ENCODE measurements at regions not wholly inside any gene's neighbourhood (a gene's known extent, or its start where the extent isn't known, plus 50 kb on each side); places are given as distances from the start of the nearest gene placed in this dataset.

- TF ChIP-seq, protein P1, sequence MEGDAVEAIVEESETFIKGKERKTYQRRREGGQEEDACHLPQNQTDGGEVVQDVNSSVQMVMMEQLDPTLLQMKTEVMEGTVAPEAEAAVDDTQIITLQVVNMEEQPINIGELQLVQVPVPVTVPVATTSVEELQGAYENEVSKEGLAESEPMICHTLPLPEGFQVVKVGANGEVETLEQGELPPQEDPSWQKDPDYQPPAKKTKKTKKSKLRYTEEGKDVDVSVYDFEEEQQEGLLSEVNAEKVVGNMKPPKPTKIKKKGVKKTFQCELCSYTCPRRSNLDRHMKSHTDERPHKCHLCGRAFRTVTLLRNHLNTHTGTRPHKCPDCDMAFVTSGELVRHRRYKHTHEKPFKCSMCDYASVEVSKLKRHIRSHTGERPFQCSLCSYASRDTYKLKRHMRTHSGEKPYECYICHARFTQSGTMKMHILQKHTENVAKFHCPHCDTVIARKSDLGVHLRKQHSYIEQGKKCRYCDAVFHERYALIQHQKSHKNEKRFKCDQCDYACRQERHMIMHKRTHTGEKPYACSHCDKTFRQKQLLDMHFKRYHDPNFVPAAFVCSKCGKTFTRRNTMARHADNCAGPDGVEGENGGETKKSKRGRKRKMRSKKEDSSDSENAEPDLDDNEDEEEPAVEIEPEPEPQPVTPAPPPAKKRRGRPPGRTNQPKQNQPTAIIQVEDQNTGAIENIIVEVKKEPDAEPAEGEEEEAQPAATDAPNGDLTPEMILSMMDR (IDR thresholded peaks at IDR 0.05), result no peak
- TF ChIP-seq EZH2 (IDR thresholded peaks at IDR 0.05; ENCODE audit: borderline replicate concordance, insufficient read depth, low read depth, low read length, poor library complexity, severe bottlenecking), result no peak
Measured at GRCh38 chr17:62868723-62869122, 60.6 kb upstream of the MARCHF10 start.
